Neural progenitor cell (in vitro differentiated cells): ENCODE measurements at regions not wholly inside any gene's neighbourhood (a gene's known extent, or its start where the extent isn't known, plus 50 kb on each side); places are given as distances from the start of the nearest gene placed in this dataset.

Source experiments
- EZH2 ChIP-seq: fragments of 200-600 bp; sonication (generic); IDR thresholded peaks from 2 replicates; pipeline ENCODE4 v1.6.1; 2017; ENCODE audit warnings: antibody characterized with exemption, mild to moderate bottlenecking, moderate library complexity
- TF ChIP-seq, protein P1 (sequence below): fragments of 200-600 bp; sonication (generic); IDR thresholded peaks from 2 replicates; pipeline ENCODE4 v1.5.1; 2017; ENCODE audit warnings: antibody characterized with exemption, mild to moderate bottlenecking

DNA sequence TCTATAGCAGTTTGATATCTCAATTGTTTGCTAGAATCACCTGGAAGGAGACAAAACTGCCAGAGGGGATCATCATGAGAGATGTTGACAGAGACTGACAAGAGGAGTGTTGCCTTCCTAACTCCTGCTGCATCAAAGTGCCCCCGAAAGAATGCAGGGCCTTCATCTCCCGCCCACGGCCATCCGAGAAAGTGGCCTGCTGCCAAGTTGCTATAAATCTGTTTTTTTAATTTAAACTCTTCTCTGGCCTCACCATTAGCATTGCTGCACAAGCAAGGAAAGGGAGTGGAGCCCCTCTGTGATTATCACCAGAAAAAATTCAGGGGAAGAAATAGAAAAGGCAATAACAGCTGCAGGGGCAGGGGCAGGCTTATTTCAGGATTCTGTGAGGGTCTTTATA lies 238.1 kb upstream of the EPHA4 start:
- TF ChIP-seq, protein P1, sequence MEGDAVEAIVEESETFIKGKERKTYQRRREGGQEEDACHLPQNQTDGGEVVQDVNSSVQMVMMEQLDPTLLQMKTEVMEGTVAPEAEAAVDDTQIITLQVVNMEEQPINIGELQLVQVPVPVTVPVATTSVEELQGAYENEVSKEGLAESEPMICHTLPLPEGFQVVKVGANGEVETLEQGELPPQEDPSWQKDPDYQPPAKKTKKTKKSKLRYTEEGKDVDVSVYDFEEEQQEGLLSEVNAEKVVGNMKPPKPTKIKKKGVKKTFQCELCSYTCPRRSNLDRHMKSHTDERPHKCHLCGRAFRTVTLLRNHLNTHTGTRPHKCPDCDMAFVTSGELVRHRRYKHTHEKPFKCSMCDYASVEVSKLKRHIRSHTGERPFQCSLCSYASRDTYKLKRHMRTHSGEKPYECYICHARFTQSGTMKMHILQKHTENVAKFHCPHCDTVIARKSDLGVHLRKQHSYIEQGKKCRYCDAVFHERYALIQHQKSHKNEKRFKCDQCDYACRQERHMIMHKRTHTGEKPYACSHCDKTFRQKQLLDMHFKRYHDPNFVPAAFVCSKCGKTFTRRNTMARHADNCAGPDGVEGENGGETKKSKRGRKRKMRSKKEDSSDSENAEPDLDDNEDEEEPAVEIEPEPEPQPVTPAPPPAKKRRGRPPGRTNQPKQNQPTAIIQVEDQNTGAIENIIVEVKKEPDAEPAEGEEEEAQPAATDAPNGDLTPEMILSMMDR: no peak
- TF ChIP-seq EZH2: no peak
